Transverse colon (tissue), 4 donors: ENCODE measurements at regions not wholly inside any gene's neighbourhood (a gene's known extent, or its start where the extent isn't known, plus 50 kb on each side); places are given as distances from the start of the nearest gene placed in this dataset.
A peak's percentile ranks its signal among the peaks of the same experiment; 100 is the strongest.

Source experiments
- DNase-seq: peaks from one replicate; pipeline ENCODE4 v3.0.0-alpha.2; 2019
- H3K27ac ChIP-seq, 4 donors: fragments of 200-600 bp; sonication (generic); 2 replicates each; pipeline ENCODE4 v1.5.1; 2016 to 2018; ENCODE audit warnings: inconsistent platforms in 4 of 4
- H3K27me3 ChIP-seq: fragments of 200-600 bp; sonication (generic); 2 replicates; pipeline ENCODE4 v1.5.1; 2017; ENCODE audit warnings: inconsistent platforms
- H3K36me3 ChIP-seq, 4 donors: fragments of 200-600 bp; sonication (generic); 2 replicates each; pipeline ENCODE4 v1.5.1; 2017 to 2019; ENCODE audit warnings: inconsistent platforms in 4 of 4
- H3K4me1 ChIP-seq, 4 donors: fragments of 200-600 bp; sonication (generic); 2 replicates each; pipeline ENCODE4 v1.5.1; 2017 to 2020; ENCODE audit warnings: inconsistent platforms in 4 of 4
- H3K4me3 ChIP-seq, 4 donors: fragments of 200-600 bp; sonication (generic); 1 replicate in 1 of 4; 2 replicates in 3 of 4; pipeline versions ENCODE4 v1.5.1 to v1.6.1; 2017 to 2019; ENCODE audit warnings: inconsistent platforms in 4 of 4
- H3K9me3 ChIP-seq, 2 donors: fragments of 200-600 bp; sonication (generic); 2 replicates each; pipeline ENCODE4 v1.5.1; 2017 to 2019; ENCODE audit warnings: inconsistent platforms in 2 of 2
- CTCF ChIP-seq, 5 experiments: fragments of 200-600 bp in 3 of 5; fragments of 450-650 bp in 2 of 5; sonication (generic) in 3 of 5; IDR thresholded peaks; 1 replicate in 2 of 5; 2 replicates in 3 of 5; pipeline ENCODE4 v1.5.1; 2016 to 2017; ENCODE audit warnings: antibody characterized with exemption in 5 of 5, inconsistent platforms in 3 of 5, mild to moderate bottlenecking in 2 of 5, moderate library complexity in 1 of 5
- EP300 ChIP-seq: sonication (generic); formaldehyde crosslinking; IDR thresholded peaks from one replicate; pipeline ENCODE4 v1.6.1; 2017; ENCODE audit warnings: antibody characterized with exemption, low read depth
- POLR2A ChIP-seq: fragments of 450-650 bp; IDR thresholded peaks from one replicate; pipeline ENCODE4 v1.6.1; 2016; ENCODE audit warnings: antibody characterized with exemption, mild to moderate bottlenecking, moderate library complexity
- POLR2AphosphoS5 ChIP-seq, 3 donors: sonication (generic); formaldehyde crosslinking; IDR thresholded peaks; one replicate each; pipeline ENCODE4 v1.6.1; 2016; ENCODE audit warnings: antibody characterized with exemption in 3 of 3
- WGBS, 2 donors: methylation state at CpG; one replicate each; pipeline ENCODE4 v1.1.5; 2018; ENCODE audit warnings: low coverage in 1 of 2; 5-methylcytosine and 5-hydroxymethylcytosine counted together
- in situ Hi-C, 4 donors: fragments of 200-750 bp; cut with MboI; loops; one replicate each; pipeline versions ENCODE4 v1.15.0 to v1.15.1; 2017; ENCODE audit warnings: low sequenced_read_pairs in 3 of 4, low pct_ligation_motif_present in 1 of 4, low pct_unique_long_range_greater_than_20kb in 1 of 4
- intact Hi-C: fragments of 100-400 bp; cut with DNase I; formaldehyde crosslinking; loops from one replicate; pipeline ENCODE4 v1.15.1; 2023; ENCODE audit warnings: low total_unique reads

DNA sequence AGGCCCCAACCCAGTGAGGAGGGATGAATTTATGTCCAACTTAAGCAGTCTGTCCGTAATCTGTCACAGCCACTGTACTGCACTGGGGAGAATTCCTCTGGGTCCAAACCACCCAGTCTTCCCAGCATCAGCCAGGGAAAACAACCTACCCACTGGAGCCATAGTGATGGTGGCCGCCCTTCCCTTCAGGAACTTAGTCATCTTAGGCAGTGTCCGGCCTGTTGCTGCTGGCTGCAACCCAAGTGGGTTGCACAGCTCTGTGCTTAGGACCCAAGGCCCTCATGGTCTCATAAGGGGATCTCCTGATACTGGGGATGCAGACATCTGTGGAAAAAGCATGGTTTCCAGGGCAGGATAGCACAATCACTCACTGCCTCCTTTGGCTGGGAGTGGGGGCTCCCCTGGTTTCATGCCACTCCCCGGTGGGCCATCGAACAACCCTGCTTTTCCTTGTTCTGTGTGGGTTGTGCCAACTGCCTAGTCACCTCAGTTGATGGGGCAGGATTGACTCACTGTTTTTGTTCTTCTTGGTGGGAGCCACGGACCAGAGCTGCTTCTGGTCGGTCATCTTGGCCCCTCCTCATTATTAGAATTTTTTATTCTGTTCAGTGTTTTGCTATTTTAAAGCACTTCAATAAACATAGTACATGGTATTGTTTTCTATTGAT lies 591.9 kb downstream of the DOK5 start:
- TF ChIP-seq POLR2A = no peak
- no peak for TF ChIP-seq CTCF (IDR thresholded peaks at IDR 0.05)
- TF ChIP-seq EP300 = no peak
- TF ChIP-seq POLR2AphosphoS5 (IDR thresholded peaks at IDR 0.05) = no peak
- 73 to 85% methylated on average over 2 to 7 of the region's 7 CpGs for WGBS, 2 donors
- peaks cover 0 to 5% of the 10 kb centered on the region in 2 donors for H3K9me3 ChIP-seq
- DNase-seq = no peak
- H3K27me3 ChIP-seq = no peaks in the 10 kb centered on the region
- H3K27ac ChIP-seq = no peak overlapping the region
- in situ Hi-C loops (loop anchor here in 1 of 4 donors (25.0 kb wide), 1 partner anchor 95 kb away; no protein-coding TSS in a partner anchor), intact Hi-C loops (no loop called here)
- no peak overlapping the region for H3K4me3 ChIP-seq
- H3K4me1 ChIP-seq = no peaks in the 10 kb centered on the region
- H3K36me3 ChIP-seq = no peaks in the 10 kb centered on the region

GRCh38 chr20:55058938-55059337 lies 583.5 kb downstream of the DOK5 start:
- Histone ChIP-seq H3K36me3 (no peaks in the 10 kb centered on the region), H3K27ac (no peak overlapping the region), H3K4me3 (no peak overlapping the region), H3K4me1 (no peaks in the 10 kb centered on the region), H3K27me3 (no peaks in the 10 kb centered on the region), H3K9me3 (no peaks in the 10 kb centered on the region)
- TF ChIP-seq EP300 (no peak), POLR2AphosphoS5 (IDR thresholded peaks at IDR 0.05) (no peak), CTCF (IDR thresholded peaks at IDR 0.05) (no peak), POLR2A (no peak)
- in situ Hi-C loops (loop anchor here in 1 of 4 donors (25.0 kb wide), 1 partner anchor 103 kb away; no protein-coding TSS in a partner anchor), intact Hi-C loops (no loop called here)
- 34 to 50% methylated on average over 1 of the region's 1 CpG for WGBS, 2 donors
- no peak for DNase-seq

DNA sequence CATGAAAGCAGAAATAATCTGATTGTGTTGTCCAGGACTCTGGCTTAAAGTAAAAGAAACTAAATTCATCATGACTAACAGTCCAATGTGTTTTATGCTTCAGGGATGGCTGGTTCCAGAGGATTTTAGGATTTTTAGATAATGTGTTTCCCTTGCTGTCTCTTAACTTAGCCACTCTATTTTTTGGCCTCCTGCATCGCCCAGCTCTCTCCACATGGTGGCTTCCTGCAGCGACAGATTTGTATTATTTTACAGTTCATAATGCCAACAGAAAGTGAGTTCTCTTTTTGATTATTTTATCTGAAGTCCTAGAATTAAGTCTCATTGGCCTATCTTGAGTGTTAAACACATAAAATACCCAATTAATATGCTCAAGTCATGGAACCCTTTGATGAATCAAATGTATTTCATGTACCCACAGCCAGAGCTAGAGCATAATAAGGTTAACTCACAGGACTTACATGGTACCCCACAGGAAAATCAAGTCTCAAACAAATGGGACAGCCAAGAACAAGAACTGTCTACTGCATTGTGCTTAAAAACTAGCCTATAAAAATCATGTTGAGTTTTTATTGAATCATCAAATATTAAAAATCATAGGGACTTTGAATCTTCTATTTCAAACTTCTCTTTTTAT lies 582.5 kb downstream of the DOK5 start:
- 40 to 72% methylated on average over 2 of the region's 2 CpGs for WGBS, 2 donors
- in situ Hi-C loops (loop anchor here in 1 of 4 donors (25.0 kb wide), 1 partner anchor 104 kb away; no protein-coding TSS in a partner anchor), intact Hi-C loops (no loop called here)
- H3K27me3 ChIP-seq = no peaks in the 10 kb centered on the region
- TF ChIP-seq POLR2AphosphoS5 (IDR thresholded peaks at IDR 0.05) (no peak), POLR2A (no peak), CTCF (IDR thresholded peaks at IDR 0.05) (peak in 4 of 5 experiments; percentile 27 to 42 (median 31)), EP300 (no peak)
- H3K4me3 ChIP-seq = no peak overlapping the region
- H3K4me1 ChIP-seq = no peaks in the 10 kb centered on the region
- peak; percentile 10 for DNase-seq
- H3K9me3 ChIP-seq = no peaks in the 10 kb centered on the region
- no peak overlapping the region for H3K27ac ChIP-seq
- H3K36me3 ChIP-seq = no peaks in the 10 kb centered on the region

GRCh38 chr20:55054453-55054852 lies 579.1 kb downstream of the DOK5 start:
- WGBS, 2 donors = 75 to 90% methylated on average over 3 of the region's 3 CpGs
- Histone ChIP-seq H3K36me3 (no peaks in the 10 kb centered on the region), H3K4me1 (no peaks in the 10 kb centered on the region), H3K27me3 (no peaks in the 10 kb centered on the region), H3K27ac (no peak overlapping the region), H3K9me3 (no peaks in the 10 kb centered on the region), H3K4me3 (no peak overlapping the region)
- no peak for DNase-seq
- intact Hi-C loops = no loop called here
- in situ Hi-C loops = loop anchor here in 1 of 4 donors (25.0 kb wide), 1 partner anchor 108 kb away; no protein-coding TSS in a partner anchor
- no peak for TF ChIP-seq EP300
- no peak for TF ChIP-seq POLR2A
- no peak for TF ChIP-seq CTCF (IDR thresholded peaks at IDR 0.05)
- TF ChIP-seq POLR2AphosphoS5 (IDR thresholded peaks at IDR 0.05) = no peak
